ENCODE measurements at regions not wholly inside any gene's neighbourhood (a gene's known extent, or its start where the extent isn't known, plus 50 kb on each side); places are given as distances from the start of the nearest gene placed in this dataset.
"Not testable (repeated sequence)": the region's sequence is repeated elsewhere in the genome, so short reads cannot be mapped to it uniquely, and the experiment has no call there.

- Mint-ChIP-seq H3K4me1 (no peaks in the 10 kb centered on the region), H3K9me3 (no peaks in the 10 kb centered on the region), H3K36me3 (no peaks in the 10 kb centered on the region), H3K4me3 (no peak overlapping the region), H3K27ac (no peak overlapping the region), H3K27me3 (peaks cover 0 to 18% (median 15%) of the 10 kb centered on the region in 5 donors)
- Histone ChIP-seq H3K36me3 (ENCODE audit: control insufficient read depth in 2 of 3, insufficient read depth in 3 of 3, low read length in 3 of 3) (no peaks in the 10 kb centered on the region), H3K9me3 (ENCODE audit: control insufficient read depth in 2 of 3, low read length in 3 of 3) (no peaks in the 10 kb centered on the region), H3K4me3 (ENCODE audit: low read length) (no peak overlapping the region), H3K27ac (ENCODE audit: low read depth, low read length) (no peak overlapping the region), H3K27me3 (ENCODE audit: control insufficient read depth in 2 of 2, insufficient read depth in 2 of 2, low read length in 2 of 2) (no peaks in the 10 kb centered on the region), H3K4me1 (ENCODE audit: control insufficient read depth in 2 of 2, insufficient read depth in 2 of 2, low read length in 2 of 2) (no peaks in the 10 kb centered on the region)
- POLR2A ChIA-PET, result no interaction called here
- intact Hi-C loops (cut with micrococcal nuclease), result no loop called here
- no peak for DNase-seq
- CTCF ChIA-PET, result no interaction called here
- no peak for ATAC-seq
Observed at GRCh38 chr3:159882367-159882766, 106.3 kb upstream of the IL12A start.

GRCh38 chr3:159882790-159883779 is 105.5 kb upstream of the IL12A start:
- Histone ChIP-seq H3K9me3 (ENCODE audit: control insufficient read depth in 2 of 3, low read length in 3 of 3) (no peaks in the 10 kb centered on the region), H3K27ac (ENCODE audit: low read depth, low read length) (no peak overlapping the region), H3K4me1 (ENCODE audit: control insufficient read depth in 2 of 2, insufficient read depth in 2 of 2, low read length in 2 of 2) (no peaks in the 10 kb centered on the region), H3K27me3 (ENCODE audit: control insufficient read depth in 2 of 2, insufficient read depth in 2 of 2, low read length in 2 of 2) (no peaks in the 10 kb centered on the region), H3K4me3 (ENCODE audit: low read length) (no peak overlapping the region), H3K36me3 (ENCODE audit: control insufficient read depth in 2 of 3, insufficient read depth in 3 of 3, low read length in 3 of 3) (no peaks in the 10 kb centered on the region)
- no peaks in the 10 kb centered on the region for H3K36me3 Mint-ChIP-seq
- H3K4me3 Mint-ChIP-seq, result no peak overlapping the region
- no peak for DNase-seq
- H3K9me3 Mint-ChIP-seq, result no peaks in the 10 kb centered on the region
- peaks cover 0 to 17% (median 11%) of the 10 kb centered on the region in 5 donors for H3K27me3 Mint-ChIP-seq
- no peaks in the 10 kb centered on the region for H3K4me1 Mint-ChIP-seq
- ChIA-PET CTCF (interaction anchor here (0.7 kb wide), 1 partner anchor 76 kb away, joined by 5 read pairs; no protein-coding TSS in a partner anchor), POLR2A (no interaction called here)
- no peak overlapping the region for H3K27ac Mint-ChIP-seq
- no peak for ATAC-seq
- intact Hi-C loops (cut with micrococcal nuclease), result no loop called here

- CTCF ChIA-PET, result no interaction called here
- Histone ChIP-seq H3K4me3 (ENCODE audit: low read length) (no peak overlapping the region), H3K4me1 (ENCODE audit: control insufficient read depth in 2 of 2, insufficient read depth in 2 of 2, low read length in 2 of 2) (no peaks in the 10 kb centered on the region), H3K9me3 (ENCODE audit: control insufficient read depth in 2 of 3, low read length in 3 of 3) (no peaks in the 10 kb centered on the region), H3K27me3 (ENCODE audit: control insufficient read depth in 2 of 2, insufficient read depth in 2 of 2, low read length in 2 of 2) (no peaks in the 10 kb centered on the region), H3K27ac (ENCODE audit: low read depth, low read length) (no peak overlapping the region), H3K36me3 (ENCODE audit: control insufficient read depth in 2 of 3, insufficient read depth in 3 of 3, low read length in 3 of 3) (no peaks in the 10 kb centered on the region)
- Mint-ChIP-seq H3K36me3 (no peaks in the 10 kb centered on the region), H3K9me3 (no peaks in the 10 kb centered on the region), H3K4me3 (no peak overlapping the region), H3K4me1 (no peaks in the 10 kb centered on the region), H3K27ac (no peak overlapping the region), H3K27me3 (peaks cover 0 to 24% (median 15%) of the 10 kb centered on the region in 5 donors)
- intact Hi-C loops (cut with micrococcal nuclease), result loop anchor here (1.0 to 5.0 kb wide), 6 partner anchors 102 to 601 kb away; partner anchors contain the start of gene IL12A (in 1 of the 2)
- ATAC-seq (peak; percentile 57), DNase-seq (peak in 3 of 9 donors; percentile 3 to 16 (median 9))
- POLR2A ChIA-PET, result no interaction called here
Observed at GRCh38 chr3:159884661-159885402, 103.8 kb upstream of the IL12A start.

- H3K4me3 Mint-ChIP-seq, result no peak overlapping the region
Observed at GRCh38 chr3:159886050-159886449, 102.6 kb upstream of the IL12A start.

GRCh38 chr3:159886530-159886929 is 102.1 kb upstream of the IL12A start:
- H3K4me1 ChIP-seq (ENCODE audit: control insufficient read depth in 2 of 2, insufficient read depth in 2 of 2, low read length in 2 of 2); H3K4me3 ChIP-seq (ENCODE audit: low read length); H3K27me3 ChIP-seq (ENCODE audit: control insufficient read depth in 2 of 2, insufficient read depth in 2 of 2, low read length in 2 of 2); ATAC-seq; H3K9me3 Mint-ChIP-seq; CTCF ChIA-PET; H3K36me3 ChIP-seq (ENCODE audit: control insufficient read depth in 2 of 3, insufficient read depth in 3 of 3, low read length in 3 of 3); H3K27ac Mint-ChIP-seq; H3K4me3 Mint-ChIP-seq; H3K4me1 Mint-ChIP-seq; H3K9me3 ChIP-seq (ENCODE audit: control insufficient read depth in 2 of 3, low read length in 3 of 3); H3K36me3 Mint-ChIP-seq; DNase-seq; H3K27ac ChIP-seq (ENCODE audit: low read depth, low read length); POLR2A ChIA-PET: not testable (repeated sequence)
- intact Hi-C loops (cut with micrococcal nuclease), result loop anchor here in 1 of 2 donors (5.0 kb wide), 1 partner anchor 101 kb away; the partner anchor contains the start of gene IL12A
- H3K27me3 Mint-ChIP-seq, result peaks cover 0 to 28% (median 15%) of the 10 kb centered on the region in 5 donors

More at GRCh38 chr3:159886050-159886449, 102.6 kb upstream of the IL12A start:
- Mint-ChIP-seq H3K27me3 (peaks cover 0 to 26% (median 15%) of the 10 kb centered on the region in 5 donors), H3K9me3 (no peaks in the 10 kb centered on the region), H3K36me3 (no peaks in the 10 kb centered on the region), H3K4me1 (no peaks in the 10 kb centered on the region), H3K27ac (no peak overlapping the region)
- DNase-seq (no peak), ATAC-seq (no peak)
- Histone ChIP-seq H3K4me3 (ENCODE audit: low read length) (no peak overlapping the region), H3K36me3 (ENCODE audit: control insufficient read depth in 2 of 3, insufficient read depth in 3 of 3, low read length in 3 of 3) (no peaks in the 10 kb centered on the region), H3K27ac (ENCODE audit: low read depth, low read length) (no peak overlapping the region), H3K9me3 (ENCODE audit: control insufficient read depth in 2 of 3, low read length in 3 of 3) (no peaks in the 10 kb centered on the region), H3K4me1 (ENCODE audit: control insufficient read depth in 2 of 2, insufficient read depth in 2 of 2, low read length in 2 of 2) (no peaks in the 10 kb centered on the region), H3K27me3 (ENCODE audit: control insufficient read depth in 2 of 2, insufficient read depth in 2 of 2, low read length in 2 of 2) (no peaks in the 10 kb centered on the region)
- POLR2A ChIA-PET, result no interaction called here
- CTCF ChIA-PET, result no interaction called here
- intact Hi-C loops (cut with micrococcal nuclease), result loop anchor here in 1 of 2 donors (5.0 kb wide), 1 partner anchor 101 kb away; the partner anchor contains the start of gene IL12A

GRCh38 chr3:159887168-159887567 is 101.5 kb upstream of the IL12A start:
- H3K4me1 Mint-ChIP-seq, result no peaks in the 10 kb centered on the region
- no peaks in the 10 kb centered on the region for H3K36me3 Mint-ChIP-seq
- H3K9me3 Mint-ChIP-seq, result no peaks in the 10 kb centered on the region
- Histone ChIP-seq H3K36me3 (ENCODE audit: control insufficient read depth in 2 of 3, insufficient read depth in 3 of 3, low read length in 3 of 3) (no peaks in the 10 kb centered on the region), H3K9me3 (ENCODE audit: control insufficient read depth in 2 of 3, low read length in 3 of 3) (no peaks in the 10 kb centered on the region), H3K4me3 (ENCODE audit: low read length) (no peak overlapping the region), H3K4me1 (ENCODE audit: control insufficient read depth in 2 of 2, insufficient read depth in 2 of 2, low read length in 2 of 2) (no peaks in the 10 kb centered on the region), H3K27me3 (ENCODE audit: control insufficient read depth in 2 of 2, insufficient read depth in 2 of 2, low read length in 2 of 2) (no peaks in the 10 kb centered on the region), H3K27ac (ENCODE audit: low read depth, low read length) (no peak overlapping the region)
- no peak overlapping the region for H3K4me3 Mint-ChIP-seq
- no peak for DNase-seq
- CTCF ChIA-PET, result no interaction called here
- no peak for ATAC-seq
- peaks cover 0 to 32% (median 11%) of the 10 kb centered on the region in 5 donors for H3K27me3 Mint-ChIP-seq
- intact Hi-C loops (cut with micrococcal nuclease), result loop anchor here in 1 of 2 donors (5.0 kb wide), 1 partner anchor 100 kb away; the partner anchor contains the start of gene IL12A
- peak overlapping the region in 1 of 9 donors; percentile 46 for H3K27ac Mint-ChIP-seq
- POLR2A ChIA-PET, result no interaction called here
